ENCODE measurements at regions not wholly inside any gene's neighbourhood (a gene's known extent, or its start where the extent isn't known, plus 50 kb on each side); places are given as distances from the start of the nearest gene placed in this dataset.

GRCh38 chr21:41680444-41681347 is 86.2 kb downstream of the RIPK4 start:
- DNase-seq: no peak

GRCh38 chr21:41678924-41679318 is 87.9 kb downstream of the RIPK4 start:
- H3K9me3 ChIP-seq (replicated peaks; ENCODE audit: control insufficient read depth, low read depth, low read length): no peaks in the 10 kb centered on the region
- peak; percentile 95 for DNase-seq
- H3K4me3 ChIP-seq (ENCODE audit: low read length): no peak overlapping the region
- H3K27ac ChIP-seq (ENCODE audit: low read length): no peak overlapping the region
- H3K4me1 ChIP-seq (ENCODE audit: control insufficient read depth, insufficient read depth, low read length): peaks cover 23% of the 10 kb centered on the region
- H3K27me3 ChIP-seq (ENCODE audit: control insufficient read depth, insufficient read depth, low read length): no peaks in the 10 kb centered on the region
- WGBS (ENCODE audit: insufficient coverage): 16% methylated on average over 9 of the region's 11 CpGs
- no peaks in the 10 kb centered on the region for H3K36me3 ChIP-seq (ENCODE audit: control insufficient read depth, insufficient read depth, low read length)

More at GRCh38 chr21:41680444-41681347, 86.2 kb downstream of the RIPK4 start:
- WGBS (ENCODE audit: insufficient coverage): 69% methylated on average over 13 of the region's 23 CpGs
- Histone ChIP-seq H3K4me1 (ENCODE audit: control insufficient read depth, insufficient read depth, low read length) (peaks cover 33% of the 10 kb centered on the region), H3K4me3 (ENCODE audit: low read length) (no peak overlapping the region), H3K36me3 (ENCODE audit: control insufficient read depth, insufficient read depth, low read length) (no peaks in the 10 kb centered on the region), H3K27ac (ENCODE audit: low read length) (no peak overlapping the region), H3K27me3 (ENCODE audit: control insufficient read depth, insufficient read depth, low read length) (no peaks in the 10 kb centered on the region), H3K9me3 (replicated peaks; ENCODE audit: control insufficient read depth, low read depth, low read length) (no peaks in the 10 kb centered on the region)

- no peaks in the 10 kb centered on the region for H3K36me3 ChIP-seq (ENCODE audit: control insufficient read depth, insufficient read depth, low read length)
- no peak overlapping the region for H3K4me3 ChIP-seq (ENCODE audit: low read length)
- no peak for DNase-seq
- no peak overlapping the region for H3K27ac ChIP-seq (ENCODE audit: low read length)
- H3K9me3 ChIP-seq (replicated peaks; ENCODE audit: control insufficient read depth, low read depth, low read length): no peaks in the 10 kb centered on the region
- H3K27me3 ChIP-seq (ENCODE audit: control insufficient read depth, insufficient read depth, low read length): peaks cover under 1% of the 10 kb centered on the region
- H3K4me1 ChIP-seq (ENCODE audit: control insufficient read depth, insufficient read depth, low read length): peaks cover 26% of the 10 kb centered on the region
- WGBS (ENCODE audit: insufficient coverage): 68% methylated on average over 13 of the region's 17 CpGs
These were observed 88.6 kb downstream of the RIPK4 start for GRCh38 chr21:41678016-41678923.

- Histone ChIP-seq H3K9me3 (replicated peaks; ENCODE audit: control insufficient read depth, low read depth, low read length) (no peaks in the 10 kb centered on the region), H3K27ac (ENCODE audit: low read length) (no peak overlapping the region)
- 81% methylated on average over 5 of the region's 8 CpGs for WGBS (ENCODE audit: insufficient coverage)
These were observed 89.2 kb downstream of the RIPK4 start for GRCh38 chr21:41677671-41678015.

GRCh38 chr21:41676198-41676597 is 90.7 kb downstream of the RIPK4 start:
- Histone ChIP-seq H3K9me3 (replicated peaks; ENCODE audit: control insufficient read depth, low read depth, low read length) (no peaks in the 10 kb centered on the region), H3K4me1 (ENCODE audit: control insufficient read depth, insufficient read depth, low read length) (peaks cover 25% of the 10 kb centered on the region), H3K4me3 (ENCODE audit: low read length) (no peak overlapping the region), H3K27me3 (ENCODE audit: control insufficient read depth, insufficient read depth, low read length) (peaks cover 3% of the 10 kb centered on the region), H3K27ac (ENCODE audit: low read length) (no peak overlapping the region), H3K36me3 (ENCODE audit: control insufficient read depth, insufficient read depth, low read length) (no peaks in the 10 kb centered on the region)
- no peak for DNase-seq
- no CpG with 5 or more reads among the region's 3 CpGs for WGBS (ENCODE audit: insufficient coverage)

More at GRCh38 chr21:41677671-41678015, 89.2 kb downstream of the RIPK4 start:
- no peak for DNase-seq
- Histone ChIP-seq H3K27me3 (ENCODE audit: control insufficient read depth, insufficient read depth, low read length) (peaks cover 3% of the 10 kb centered on the region), H3K4me1 (ENCODE audit: control insufficient read depth, insufficient read depth, low read length) (peaks cover 28% of the 10 kb centered on the region), H3K36me3 (ENCODE audit: control insufficient read depth, insufficient read depth, low read length) (no peaks in the 10 kb centered on the region), H3K4me3 (ENCODE audit: low read length) (no peak overlapping the region)

GRCh38 chr21:41675574-41675973 is 91.3 kb downstream of the RIPK4 start:
- H3K4me3 ChIP-seq (ENCODE audit: low read length): no peak overlapping the region
- no peak for DNase-seq
- no peaks in the 10 kb centered on the region for H3K36me3 ChIP-seq (ENCODE audit: control insufficient read depth, insufficient read depth, low read length)
- H3K27ac ChIP-seq (ENCODE audit: low read length): no peak overlapping the region
- H3K4me1 ChIP-seq (ENCODE audit: control insufficient read depth, insufficient read depth, low read length): peaks cover 25% of the 10 kb centered on the region
- WGBS (ENCODE audit: insufficient coverage): no CpG with 5 or more reads among the region's 6 CpGs
- no peaks in the 10 kb centered on the region for H3K9me3 ChIP-seq (replicated peaks; ENCODE audit: control insufficient read depth, low read depth, low read length)
- peaks cover 3% of the 10 kb centered on the region for H3K27me3 ChIP-seq (ENCODE audit: control insufficient read depth, insufficient read depth, low read length)

GRCh38 chr21:41674402-41674801 is 92.5 kb downstream of the RIPK4 start:
- Histone ChIP-seq H3K9me3 (replicated peaks; ENCODE audit: control insufficient read depth, low read depth, low read length) (no peaks in the 10 kb centered on the region), H3K4me1 (ENCODE audit: control insufficient read depth, insufficient read depth, low read length) (peaks cover 23% of the 10 kb centered on the region), H3K36me3 (ENCODE audit: control insufficient read depth, insufficient read depth, low read length) (no peaks in the 10 kb centered on the region), H3K27ac (ENCODE audit: low read length) (peak overlapping the region; percentile 3), H3K27me3 (ENCODE audit: control insufficient read depth, insufficient read depth, low read length) (peaks cover 3% of the 10 kb centered on the region), H3K4me3 (ENCODE audit: low read length) (no peak overlapping the region)
- no peak for DNase-seq
- WGBS (ENCODE audit: insufficient coverage): 79% methylated on average over 3 of the region's 6 CpGs

GRCh38 chr21:41673596-41674335 is 93.1 kb downstream of the RIPK4 start:
- H3K36me3 ChIP-seq (ENCODE audit: control insufficient read depth, insufficient read depth, low read length): no peaks in the 10 kb centered on the region
- peak overlapping the region; percentile 45 for H3K27ac ChIP-seq (ENCODE audit: low read length)
- peak; percentile 76 for DNase-seq
- H3K4me3 ChIP-seq (ENCODE audit: low read length): no peak overlapping the region
- no peaks in the 10 kb centered on the region for H3K9me3 ChIP-seq (replicated peaks; ENCODE audit: control insufficient read depth, low read depth, low read length)
- 69% methylated on average over 10 of the region's 13 CpGs for WGBS (ENCODE audit: insufficient coverage)
- peaks cover 3% of the 10 kb centered on the region for H3K27me3 ChIP-seq (ENCODE audit: control insufficient read depth, insufficient read depth, low read length)
- H3K4me1 ChIP-seq (ENCODE audit: control insufficient read depth, insufficient read depth, low read length): peaks cover 19% of the 10 kb centered on the region

GRCh38 chr21:41673071-41673470 is 93.8 kb downstream of the RIPK4 start:
- H3K4me1 ChIP-seq (ENCODE audit: control insufficient read depth, insufficient read depth, low read length): peaks cover 13% of the 10 kb centered on the region
- H3K4me3 ChIP-seq (ENCODE audit: low read length): no peak overlapping the region
- no peaks in the 10 kb centered on the region for H3K9me3 ChIP-seq (replicated peaks; ENCODE audit: control insufficient read depth, low read depth, low read length)
- H3K27ac ChIP-seq (ENCODE audit: low read length): no peak overlapping the region
- no peaks in the 10 kb centered on the region for H3K36me3 ChIP-seq (ENCODE audit: control insufficient read depth, insufficient read depth, low read length)
- peaks cover 3% of the 10 kb centered on the region for H3K27me3 ChIP-seq (ENCODE audit: control insufficient read depth, insufficient read depth, low read length)
- 77% methylated on average over 18 of the region's 18 CpGs for WGBS (ENCODE audit: insufficient coverage)
- no peak for DNase-seq
